Retinal pigment epithelial cell (primary cell): ENCODE measurements at regions not wholly inside any gene's neighbourhood (a gene's known extent, or its start where the extent isn't known, plus 50 kb on each side); places are given as distances from the start of the nearest gene placed in this dataset.
"Not testable (repeated sequence)": the region's sequence is repeated elsewhere in the genome, so short reads cannot be mapped to it uniquely, and the experiment has no call there.

Source experiments
- DNase-seq: peaks from one replicate; pipeline ENCODE4 v3.0.0-alpha.2; 2010; ENCODE audit warnings: low read depth
- H3K4me3 ChIP-seq: 2 replicates; pipeline ENCODE4 v1.5.1; 2011; ENCODE audit warnings: mild to moderate bottlenecking, low read length, control low read depth, moderate library complexity
- CTCF ChIP-seq: conservative IDR thresholded peaks from 2 replicates; pipeline ENCODE4 v1.5.1; 2011; ENCODE audit warnings: low read depth, low read length, control low read depth, inconsistent platforms

DNA sequence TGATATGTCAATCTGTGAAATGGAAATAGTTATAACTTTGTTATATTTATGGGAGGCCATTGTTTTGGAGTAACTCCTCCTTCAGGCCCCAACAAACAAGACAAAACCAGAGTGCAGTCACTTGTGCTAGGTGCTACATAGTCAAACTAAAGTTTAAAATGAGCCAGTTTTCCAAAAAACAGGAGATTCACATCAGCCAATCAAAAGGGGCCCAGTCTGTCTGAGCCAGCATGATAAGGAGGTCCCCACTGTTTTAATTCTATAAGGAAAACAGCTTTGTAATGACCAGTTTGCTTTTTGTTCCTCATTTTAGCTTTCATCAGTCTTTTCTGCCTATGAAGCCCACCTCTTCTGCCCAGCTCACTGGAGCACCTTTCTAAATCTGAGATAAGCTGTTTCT, 94.7 kb upstream of the SLC7A14 start:
- no peak for DNase-seq
- TF ChIP-seq CTCF, result no peak
- no peak overlapping the region for H3K4me3 ChIP-seq

- H3K4me3 ChIP-seq, result no peak overlapping the region
- no peak for DNase-seq
Observed at GRCh38 chr3:170679190-170679589, 93.3 kb upstream of the SLC7A14 start.

GRCh38 chr3:170670504-170670903, 84.6 kb upstream of the SLC7A14 start:
- no peak for TF ChIP-seq CTCF
- H3K4me3 ChIP-seq, result no peak overlapping the region
- DNase-seq, result no peak

More at GRCh38 chr3:170679190-170679589, 93.3 kb upstream of the SLC7A14 start:
- no peak for TF ChIP-seq CTCF

- not testable (repeated sequence) for H3K4me3 ChIP-seq, DNase-seq
Observed at GRCh38 chr3:170662986-170663385, 77.1 kb upstream of the SLC7A14 start.

DNA sequence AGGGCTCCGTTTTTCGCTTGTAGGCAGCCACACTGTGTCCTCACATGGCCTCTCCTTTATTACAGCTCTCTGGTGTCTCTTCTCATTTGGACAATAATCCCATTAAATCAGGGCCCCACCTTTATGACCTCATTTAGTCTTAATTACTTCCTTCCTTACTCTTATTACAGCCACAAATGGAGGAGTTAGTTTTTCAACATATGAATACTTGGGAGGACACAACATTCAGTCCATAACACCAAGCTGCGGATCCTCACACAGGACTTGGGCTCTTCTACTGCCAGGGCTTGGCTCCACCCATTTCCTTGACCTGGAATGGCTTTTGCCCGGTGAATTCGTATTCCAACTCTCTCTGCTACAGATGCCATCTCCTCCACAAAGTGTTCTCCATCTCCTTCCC, 74.3 kb upstream of the SLC7A14 start:
- no peak for TF ChIP-seq CTCF
- no peak overlapping the region for H3K4me3 ChIP-seq
- no peak for DNase-seq

- no peak for DNase-seq
- TF ChIP-seq CTCF, result no peak
- H3K4me3 ChIP-seq, result no peak overlapping the region
Observed at GRCh38 chr3:170657312-170657711, 71.4 kb upstream of the SLC7A14 start.

GRCh38 chr3:170656284-170656683, 70.4 kb upstream of the SLC7A14 start:
- H3K4me3 ChIP-seq, result no peak overlapping the region
- TF ChIP-seq CTCF, result no peak
- DNase-seq, result no peak

- H3K4me3 ChIP-seq, result no peak overlapping the region
- no peak for TF ChIP-seq CTCF
- DNase-seq, result no peak
Observed at GRCh38 chr3:170653801-170654200, 67.9 kb upstream of the SLC7A14 start.
